GM18861 (cell line): ENCODE measurements at regions not wholly inside any gene's neighbourhood (a gene's known extent, or its start where the extent isn't known, plus 50 kb on each side); places are given as distances from the start of the nearest gene placed in this dataset.

ENCODE experiments used
- ATAC-seq: cut with Tn5 transposase; IDR thresholded peaks from one replicate; pipeline ENCODE4 v1.9.1; 2021; ENCODE audit not compliant: unreplicated experiment

DNA sequence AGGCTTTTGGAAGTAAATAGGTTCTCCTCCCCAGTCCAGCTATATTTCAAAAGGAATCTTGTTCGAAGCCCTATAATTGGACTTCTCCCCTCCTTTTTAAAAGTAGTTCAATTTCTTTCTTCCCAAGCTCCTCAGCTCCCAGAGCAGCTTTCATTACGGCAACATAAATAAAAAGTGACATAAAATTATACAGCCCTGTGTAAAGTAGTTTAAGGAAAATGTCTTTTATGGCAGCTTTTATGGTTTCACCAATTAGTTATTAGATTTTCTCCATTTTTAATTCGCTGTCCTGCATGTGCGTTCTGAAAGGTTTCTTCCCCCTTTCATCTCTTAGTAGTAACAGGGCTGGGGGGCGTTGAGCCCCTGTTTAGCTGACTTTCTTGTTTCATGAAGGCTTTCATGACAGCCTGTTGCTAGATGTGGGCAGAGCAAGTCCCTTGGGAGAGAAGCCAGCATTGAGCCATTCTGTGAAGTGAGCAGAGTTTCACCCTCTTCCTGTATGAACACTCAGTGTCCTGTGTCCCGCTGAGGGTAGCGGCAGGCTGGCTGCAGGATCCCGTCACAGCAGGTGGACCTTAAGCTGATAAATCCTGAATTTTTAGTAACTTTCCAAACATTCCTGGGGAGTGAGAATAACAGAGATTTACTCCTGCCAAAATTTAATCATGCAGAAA lies 229.7 kb upstream of the SPRED2 start:
- no peak for ATAC-seq

DNA sequence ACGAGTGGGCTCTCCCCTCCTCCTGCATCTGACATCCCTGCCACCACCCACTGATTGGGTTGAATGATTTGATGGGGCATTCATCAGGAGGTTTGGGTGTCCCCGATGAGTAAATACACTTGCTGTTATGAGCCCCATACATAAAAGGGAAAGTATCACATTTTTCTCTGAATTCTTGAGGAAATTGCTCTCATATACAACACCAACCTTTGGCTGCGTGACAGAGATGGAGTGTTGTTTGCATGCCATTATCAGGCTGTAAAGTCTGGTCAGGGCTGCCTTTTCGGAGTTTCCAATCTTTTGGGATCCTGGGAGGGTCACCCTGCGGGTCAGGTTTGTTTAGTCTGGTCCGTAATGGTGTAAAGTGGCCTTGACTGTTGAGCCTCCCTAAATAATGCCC lies 227.9 kb upstream of the SPRED2 start:
- no peak for ATAC-seq

DNA sequence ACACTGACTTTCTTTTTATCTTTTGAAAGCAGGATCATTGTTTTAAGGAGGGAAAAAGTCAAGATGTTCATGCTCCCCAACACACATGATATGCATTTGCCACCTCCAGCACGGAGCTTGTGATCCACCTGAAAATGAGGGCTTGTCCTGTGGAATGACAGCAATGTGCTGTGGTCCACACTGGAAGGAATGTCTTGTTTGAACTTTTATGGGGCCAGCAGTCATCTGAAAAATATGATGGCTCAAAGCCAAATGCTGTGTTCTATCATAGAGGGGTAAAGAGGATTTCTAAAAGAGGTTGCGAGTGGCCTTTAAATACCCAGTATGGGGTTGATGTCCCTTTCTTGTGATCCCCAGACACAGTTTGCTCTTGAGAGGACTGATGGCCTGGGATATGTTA lies 226.5 kb upstream of the SPRED2 start:
- ATAC-seq: no peak

DNA sequence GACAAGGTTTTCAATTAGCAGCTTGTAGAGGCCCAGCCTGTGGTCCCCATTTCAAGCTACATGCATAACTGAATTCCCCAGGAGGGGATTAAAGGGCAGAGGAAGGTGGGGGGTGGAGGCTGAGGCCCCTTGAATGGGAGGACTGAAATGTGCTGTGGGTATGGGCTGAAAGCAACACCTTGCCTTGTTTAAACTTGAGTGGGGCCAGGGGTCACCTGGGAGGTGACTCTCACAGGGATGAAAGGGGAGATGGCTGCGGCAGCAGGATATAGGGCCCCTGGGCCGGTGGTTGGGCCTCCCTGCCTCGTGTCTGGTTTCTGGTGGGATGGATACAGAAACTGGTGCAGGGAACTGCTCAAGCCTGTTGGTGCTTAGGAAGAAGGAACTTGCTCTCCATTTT lies 225.9 kb upstream of the SPRED2 start:
- ATAC-seq: no peak

DNA sequence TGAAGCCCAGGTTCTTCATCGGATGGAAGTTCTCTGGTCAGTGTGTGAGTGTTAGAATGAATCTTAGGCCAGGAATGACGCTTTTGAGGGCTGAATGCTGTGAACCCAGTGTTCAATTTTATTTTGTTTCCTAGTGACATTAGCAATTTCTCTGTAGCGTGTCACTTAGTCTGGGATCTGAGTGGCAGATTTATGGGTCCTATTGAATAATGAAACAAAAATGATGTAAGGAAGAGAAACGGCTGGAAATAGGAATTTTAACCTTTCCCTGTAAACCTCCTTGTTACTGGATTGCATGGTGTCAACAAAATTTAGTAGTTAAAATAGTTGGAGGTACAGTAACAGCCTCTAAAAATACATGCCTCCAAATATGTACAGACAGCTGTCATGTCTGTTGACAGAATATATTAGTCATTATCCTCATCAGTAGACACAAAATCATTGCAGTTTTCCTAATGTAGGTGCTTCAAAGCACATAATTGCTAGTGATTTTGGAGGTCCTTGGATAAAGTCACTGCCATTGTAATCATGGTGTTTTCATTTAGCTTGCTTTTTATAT lies 223.8 kb upstream of the SPRED2 start:
- no peak for ATAC-seq

DNA sequence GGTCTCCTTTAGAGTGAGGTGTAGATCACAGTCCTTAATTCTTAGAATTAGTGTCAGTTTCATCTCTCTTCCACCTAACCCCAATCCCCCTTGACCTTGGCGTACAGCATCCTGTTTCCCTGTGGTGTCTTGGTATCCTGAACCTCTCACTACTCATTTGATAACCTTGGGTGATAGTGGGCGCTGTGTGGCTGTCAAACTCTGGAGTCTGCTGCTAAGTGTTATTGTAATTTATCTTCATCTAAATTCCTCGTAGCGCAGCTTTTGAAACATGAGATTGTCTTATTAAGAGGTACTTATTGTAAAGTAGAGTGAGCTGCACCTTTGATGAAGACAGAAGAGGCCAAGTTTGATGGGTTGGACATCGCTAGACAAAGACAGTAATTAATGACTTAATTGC lies 222.6 kb upstream of the SPRED2 start:
- ATAC-seq: no peak

DNA sequence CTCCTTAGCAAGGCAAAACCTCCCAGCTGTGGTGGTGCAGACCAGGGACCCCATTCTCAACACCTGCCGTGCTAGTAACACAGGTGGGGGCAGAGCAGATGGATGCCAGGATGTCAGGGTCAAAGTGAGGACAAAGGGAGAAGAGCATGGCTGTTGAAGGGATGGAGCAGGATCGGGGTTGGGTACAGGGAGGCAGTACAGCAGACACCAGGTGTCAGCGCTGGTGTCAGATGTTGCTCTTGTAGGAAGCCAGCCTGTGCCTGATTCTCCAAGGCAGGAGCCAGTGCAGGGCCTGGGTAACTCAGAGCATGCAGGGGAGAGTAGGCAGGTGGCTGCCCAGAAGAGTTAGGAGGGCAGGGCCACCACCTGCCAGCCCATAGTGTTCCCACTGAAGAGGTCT lies 222.1 kb upstream of the SPRED2 start:
- ATAC-seq: no peak

DNA sequence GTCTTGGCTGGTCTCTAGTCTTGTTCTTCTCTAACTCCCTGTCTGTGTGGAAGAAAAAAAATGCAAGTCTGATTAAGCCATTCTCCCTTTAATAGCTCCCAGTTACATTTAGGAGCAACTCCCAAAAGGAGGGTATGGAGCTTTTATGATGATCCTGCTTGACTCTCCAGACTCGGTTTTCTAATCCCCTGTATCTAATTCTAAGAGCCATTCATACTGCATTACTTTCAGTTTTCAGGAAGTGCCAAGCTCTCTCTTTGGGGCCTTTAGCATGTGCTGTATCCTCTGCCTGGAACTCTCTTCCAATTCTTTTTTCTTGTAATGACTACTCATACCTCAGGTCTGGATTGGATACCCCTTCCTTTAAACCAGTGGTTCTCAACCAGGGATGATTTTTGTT lies 219.7 kb upstream of the SPRED2 start:
- ATAC-seq: no peak

DNA sequence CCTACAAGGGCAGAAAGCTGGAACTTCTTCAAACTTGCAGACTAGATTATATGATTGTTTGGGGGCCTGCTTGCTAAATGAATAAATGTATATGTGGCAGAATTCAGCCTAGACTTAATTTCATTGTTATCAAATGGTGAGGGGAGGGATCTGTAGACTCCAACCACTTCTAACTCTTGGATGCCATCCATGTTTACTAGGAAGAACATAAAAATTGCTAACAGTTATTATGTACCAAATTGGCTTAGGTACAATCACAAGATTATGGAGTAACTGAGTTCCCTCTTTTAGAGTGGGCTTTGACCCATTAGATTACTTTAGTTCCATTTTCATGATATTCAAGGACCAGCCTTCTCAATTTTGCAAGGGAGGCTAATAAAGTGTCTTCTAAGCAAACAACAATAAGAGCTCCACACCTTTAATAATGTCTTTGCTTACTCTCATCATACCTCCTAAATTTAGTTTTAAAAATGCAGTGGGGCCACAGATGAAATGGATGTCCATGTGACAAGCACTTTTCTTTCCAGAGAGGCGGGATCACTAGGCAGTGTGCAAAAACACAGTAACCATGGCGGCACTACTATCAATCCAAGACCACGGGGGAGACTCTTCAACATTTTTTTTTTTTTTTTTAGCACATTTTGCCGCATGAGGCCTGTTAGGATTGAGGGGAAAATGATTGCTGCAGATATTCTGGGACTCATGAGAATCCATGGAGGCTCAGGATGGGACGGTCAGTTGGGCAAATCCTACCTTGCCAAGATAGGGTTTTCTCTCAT lies 217.6 kb upstream of the SPRED2 start:
- no peak for ATAC-seq

DNA sequence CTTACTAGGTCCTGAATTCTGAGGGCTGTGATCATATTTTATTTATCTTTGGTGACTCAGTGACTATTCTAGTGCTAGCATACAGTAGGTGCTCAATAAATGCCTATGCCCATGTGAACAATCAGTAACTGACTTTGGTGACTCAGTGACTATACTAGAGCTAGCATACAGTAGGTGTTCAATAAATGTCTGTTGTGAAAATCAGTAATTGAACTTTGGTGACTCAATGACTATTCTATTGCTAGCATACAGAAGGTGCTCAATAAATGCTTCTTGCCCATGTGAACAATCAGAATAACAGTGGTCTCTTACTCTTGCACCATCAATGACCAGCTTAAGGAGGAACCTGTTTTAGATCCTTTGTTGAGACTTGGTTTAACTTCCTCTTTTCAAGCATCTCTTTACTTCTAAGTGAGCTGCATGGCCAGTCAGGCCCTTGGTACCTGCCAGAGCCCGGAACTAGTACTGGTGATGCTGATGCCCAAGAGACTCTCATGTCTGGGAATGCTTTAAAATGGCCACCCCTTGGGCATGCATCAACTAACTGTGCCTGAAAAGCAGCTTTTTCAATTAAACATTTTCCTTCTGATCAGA lies 214.9 kb upstream of the SPRED2 start:
- ATAC-seq: no peak

DNA sequence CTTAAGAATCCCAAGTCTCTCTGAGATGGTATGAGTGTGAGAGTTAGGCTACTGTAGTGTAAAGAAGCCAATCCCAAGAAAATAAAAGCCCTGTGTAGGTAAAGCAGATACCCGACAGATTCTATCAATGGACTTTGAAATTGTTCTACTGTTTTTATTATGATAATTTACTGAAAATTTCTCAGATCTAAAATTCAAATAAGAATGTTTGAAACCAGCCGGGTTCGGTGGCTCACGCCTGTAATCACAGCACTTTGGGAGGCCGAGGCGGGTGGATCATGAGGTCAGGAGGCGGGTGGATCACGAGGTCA lies 208.3 kb upstream of the SPRED2 start:
- ATAC-seq: no peak

DNA sequence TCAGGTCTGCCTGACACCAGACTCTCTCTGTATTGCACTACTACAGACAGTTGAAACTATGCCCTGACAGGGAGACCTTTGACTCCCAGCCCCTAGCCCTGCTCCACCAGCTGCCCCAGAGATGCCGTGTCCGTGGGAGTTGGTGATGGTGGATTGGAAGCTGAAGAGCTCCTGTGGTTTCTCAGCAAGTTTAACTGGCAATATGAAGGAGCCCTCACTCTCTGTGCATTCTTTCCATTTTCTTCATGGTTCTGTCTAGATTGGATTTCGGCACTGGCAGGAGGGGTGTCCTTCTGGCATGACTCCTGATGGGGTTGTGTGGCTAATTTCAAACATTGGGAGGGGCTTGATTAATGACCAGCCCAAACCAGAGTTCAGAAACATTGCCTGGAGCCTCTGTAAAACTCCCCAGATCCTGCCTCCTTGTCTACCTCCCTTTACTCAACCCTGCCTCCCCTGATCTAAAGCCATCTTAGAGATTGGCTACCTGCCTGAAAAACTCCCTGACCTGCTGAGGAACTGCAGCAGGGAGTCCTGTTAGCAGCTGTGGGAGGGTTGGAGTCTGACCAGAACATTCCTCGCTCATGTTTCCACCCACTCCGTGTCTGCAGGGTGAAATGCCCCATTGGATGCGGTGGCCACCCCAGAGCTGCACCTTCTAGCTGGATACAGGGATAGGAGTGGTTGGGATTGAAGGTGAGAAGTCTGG lies 206.9 kb upstream of the SPRED2 start:
- no peak for ATAC-seq

DNA sequence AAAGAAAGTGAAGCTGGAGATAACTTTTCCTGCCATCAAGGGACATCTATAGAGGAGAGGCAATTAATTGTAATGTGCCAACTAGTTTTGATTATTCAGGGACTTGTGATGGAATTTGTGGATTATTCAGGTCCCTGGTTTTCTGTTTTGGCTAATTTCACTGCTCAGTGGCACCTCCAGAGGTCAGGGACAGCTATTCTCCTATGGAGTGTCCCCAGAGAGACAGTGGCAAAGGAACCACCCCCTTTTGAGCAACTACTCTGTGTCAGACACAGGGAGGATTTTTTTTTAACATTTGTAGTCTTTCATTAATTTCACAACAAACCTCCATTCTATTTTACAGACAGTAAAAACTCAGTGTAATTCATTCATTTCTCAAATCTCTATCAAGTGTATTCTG lies 206.0 kb upstream of the SPRED2 start:
- ATAC-seq: no peak

DNA sequence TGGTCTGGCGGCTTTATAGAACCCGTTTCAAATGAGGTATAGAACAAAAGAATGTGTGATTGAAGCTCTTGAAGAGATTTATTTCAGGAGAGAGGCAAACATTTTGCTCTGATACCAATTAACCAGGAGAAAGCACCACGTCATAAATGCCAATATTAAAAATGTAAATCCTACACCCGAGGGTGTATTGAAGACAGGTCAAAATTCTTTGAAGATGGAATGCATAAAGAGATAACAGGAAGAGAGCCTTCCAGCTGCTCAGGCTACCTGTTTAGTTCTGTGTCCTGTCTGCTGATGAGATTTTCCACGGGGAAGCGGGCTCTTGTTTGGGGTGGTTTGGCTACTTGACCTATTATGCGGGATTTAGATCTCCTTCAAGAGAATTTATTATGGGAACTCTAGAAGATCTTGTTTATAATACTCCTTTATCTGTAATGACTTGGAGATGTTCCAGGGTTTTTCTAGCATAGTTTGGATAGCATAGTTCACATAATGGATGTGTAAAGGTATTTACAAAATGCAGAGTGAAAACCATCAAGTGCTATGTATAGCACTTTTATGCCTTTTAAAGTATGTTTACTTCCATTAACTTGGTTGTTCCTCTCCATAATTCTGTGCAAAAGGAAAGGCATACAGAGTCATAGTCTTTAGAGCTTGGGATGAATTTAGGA lies 204.5 kb upstream of the SPRED2 start:
- ATAC-seq: no peak

DNA sequence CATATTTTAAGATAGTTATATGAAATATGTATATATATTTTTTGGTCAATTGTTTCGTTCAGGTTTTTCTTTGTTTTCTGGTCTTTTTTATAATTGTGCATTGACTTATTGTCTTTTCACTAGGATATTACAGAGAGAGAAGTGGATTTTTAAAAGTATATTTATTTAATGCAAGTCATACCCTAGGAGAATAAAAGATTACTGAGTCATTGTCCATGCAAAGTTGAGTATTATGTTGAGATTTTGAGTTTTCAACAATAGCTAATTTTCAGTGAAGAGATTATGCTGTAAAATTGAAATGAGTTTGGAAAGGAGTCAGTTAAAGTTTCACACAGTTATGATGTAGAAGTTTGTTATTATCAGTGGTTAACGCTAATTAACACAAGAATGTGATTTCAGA lies 203.6 kb upstream of the SPRED2 start:
- ATAC-seq: no peak

DNA sequence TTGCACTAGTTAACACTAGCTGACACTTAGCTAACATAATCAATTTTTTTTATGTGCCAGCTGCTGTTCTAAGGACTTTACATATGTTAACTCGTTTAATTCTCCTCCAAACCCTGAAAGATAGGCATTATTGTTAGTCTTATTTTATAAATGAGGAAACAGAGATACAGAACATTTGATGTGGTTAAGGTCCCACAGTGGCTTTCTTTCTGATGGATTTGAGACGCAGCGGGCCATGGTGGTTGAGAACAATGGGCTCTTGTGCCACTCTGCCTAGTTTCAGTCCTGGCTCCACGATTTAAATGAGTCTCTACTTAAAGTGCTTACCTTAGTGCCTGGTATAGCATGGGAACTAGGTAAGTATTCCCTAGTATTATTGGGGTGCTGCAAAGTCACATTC lies 201.9 kb upstream of the SPRED2 start:
- ATAC-seq: no peak

DNA sequence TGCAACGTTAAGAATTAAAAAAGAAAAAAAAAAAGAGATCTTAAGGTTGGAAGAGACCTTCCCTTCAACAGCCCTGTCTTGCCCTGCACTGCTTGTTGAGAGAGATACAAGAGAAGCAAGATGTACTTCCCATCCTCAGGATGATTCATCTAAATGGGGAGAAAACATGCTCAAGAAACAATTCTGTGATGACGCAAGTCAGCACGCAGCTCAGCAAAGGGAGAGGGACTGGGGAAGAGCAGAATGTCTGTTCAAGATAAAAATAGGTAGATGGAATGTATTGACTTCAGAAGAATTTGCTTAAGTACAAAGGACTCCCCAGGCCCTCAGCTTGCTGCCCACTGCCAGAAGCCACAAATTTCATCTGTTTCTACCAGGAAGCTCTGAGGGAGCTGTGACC lies 198.2 kb upstream of the SPRED2 start:
- no peak for ATAC-seq

DNA sequence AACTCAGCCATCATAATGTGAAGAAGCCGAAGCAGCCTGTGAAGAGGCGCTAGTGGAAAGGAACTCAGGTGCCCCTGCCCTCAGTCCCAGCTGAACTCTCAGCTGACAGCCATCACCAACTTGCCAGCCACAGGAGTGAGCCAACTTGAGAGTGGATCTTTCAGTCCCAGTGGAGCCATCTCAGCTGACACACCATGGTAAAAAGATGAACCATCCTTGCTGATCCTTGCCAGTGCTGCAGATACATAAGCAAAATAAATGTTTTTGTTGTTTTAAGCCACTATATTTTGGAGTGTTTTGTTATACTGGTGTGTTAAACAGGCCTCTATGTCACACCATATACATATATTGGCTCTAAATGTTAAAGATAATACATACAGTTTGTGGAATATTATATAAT lies 195.8 kb upstream of the SPRED2 start:
- ATAC-seq: no peak

DNA sequence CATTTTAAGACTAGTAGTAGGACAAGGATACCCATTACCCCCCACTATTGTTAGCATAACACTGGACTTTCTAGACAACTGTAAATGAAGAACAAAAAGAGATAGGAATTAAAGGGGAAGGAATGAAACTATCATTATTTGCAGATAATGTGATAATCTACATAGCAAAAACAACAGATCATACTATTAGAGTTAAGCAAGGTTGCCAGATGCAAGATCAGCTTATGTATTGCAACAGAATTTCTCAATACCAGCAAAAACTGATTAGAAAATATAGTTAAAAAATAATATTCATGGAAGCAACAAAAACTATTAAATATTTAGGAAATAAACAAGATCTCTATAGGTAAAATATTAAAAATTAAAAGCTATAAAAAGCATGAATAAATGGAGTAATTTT lies 194.4 kb upstream of the SPRED2 start:
- ATAC-seq: no peak

DNA sequence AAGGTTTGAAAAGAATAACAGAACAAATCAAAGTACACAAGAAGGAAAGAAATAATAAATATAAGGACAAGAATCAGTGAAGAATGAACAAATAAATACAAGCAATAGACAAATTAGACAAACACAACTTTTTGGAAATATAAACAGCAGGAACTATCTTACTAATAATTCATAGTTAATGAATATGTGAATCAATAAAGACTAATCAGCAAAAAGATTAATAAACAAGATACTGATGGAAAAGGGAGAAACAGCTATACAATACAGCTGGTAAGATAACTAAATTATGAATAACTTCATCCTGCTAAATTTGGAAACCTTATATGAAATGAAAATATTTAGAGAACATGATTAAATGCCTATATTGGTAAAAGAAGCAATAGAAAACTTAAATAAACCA lies 193.6 kb upstream of the SPRED2 start:
- ATAC-seq: no peak

DNA sequence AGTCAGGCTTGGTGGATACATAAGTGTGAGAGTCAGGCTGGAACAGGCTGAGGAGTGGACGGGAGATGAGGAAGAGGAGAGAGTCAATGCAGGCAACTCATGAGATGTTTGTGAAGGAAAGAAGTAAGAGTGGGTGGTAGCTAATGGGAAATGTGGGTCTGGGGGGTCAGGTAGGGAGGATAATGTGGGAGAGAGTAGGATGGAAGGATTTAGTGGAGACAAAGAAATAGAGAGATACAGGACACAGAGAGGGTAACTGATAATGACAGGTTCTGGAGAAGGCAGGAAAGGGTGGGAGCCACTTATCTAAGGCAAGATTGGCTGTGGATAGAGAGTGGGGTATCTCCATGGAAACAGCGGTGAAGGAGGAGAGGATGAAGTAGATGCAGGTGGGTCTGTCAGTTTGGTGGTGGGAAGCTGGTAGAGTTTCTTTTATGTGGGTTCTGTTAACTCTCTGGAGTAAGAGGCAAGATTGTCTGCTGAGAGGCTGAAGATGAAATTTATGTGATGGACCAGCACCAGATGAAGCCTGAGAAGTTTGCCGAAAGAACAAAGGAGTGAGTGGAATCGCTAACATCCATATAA lies 190.6 kb upstream of the SPRED2 start:
- no peak for ATAC-seq
